ENCODE measurements at regions not wholly inside any gene's neighbourhood (a gene's known extent, or its start where the extent isn't known, plus 50 kb on each side); places are given as distances from the start of the nearest gene placed in this dataset.
"Not testable (repeated sequence)": the region's sequence is repeated elsewhere in the genome, so short reads cannot be mapped to it uniquely, and the experiment has no call there.

DNA sequence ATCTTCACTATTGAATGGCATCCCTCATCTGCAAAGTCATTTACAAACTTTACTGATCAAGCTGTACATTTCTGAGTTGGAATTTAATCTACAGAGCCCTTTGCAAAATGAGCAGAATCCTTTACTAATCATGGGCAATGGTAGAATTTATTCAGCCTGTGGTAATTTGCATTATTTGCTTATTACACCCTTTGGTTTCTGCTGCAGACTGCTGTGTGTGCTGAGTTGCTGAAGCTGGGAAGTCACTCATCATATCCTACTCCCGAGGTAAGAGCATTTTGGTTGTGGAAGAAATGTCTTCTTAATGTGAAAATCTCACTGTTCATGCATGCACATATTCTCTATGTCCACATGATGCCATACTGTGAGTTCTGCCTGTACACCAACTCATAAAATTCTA, 357.4 kb upstream of the SLC39A10 start:
- no peak for DNase-seq (ENCODE audit: extremely low read depth in 1 of 11, low read depth in 9 of 11, low spot score in 4 of 11)

DNA sequence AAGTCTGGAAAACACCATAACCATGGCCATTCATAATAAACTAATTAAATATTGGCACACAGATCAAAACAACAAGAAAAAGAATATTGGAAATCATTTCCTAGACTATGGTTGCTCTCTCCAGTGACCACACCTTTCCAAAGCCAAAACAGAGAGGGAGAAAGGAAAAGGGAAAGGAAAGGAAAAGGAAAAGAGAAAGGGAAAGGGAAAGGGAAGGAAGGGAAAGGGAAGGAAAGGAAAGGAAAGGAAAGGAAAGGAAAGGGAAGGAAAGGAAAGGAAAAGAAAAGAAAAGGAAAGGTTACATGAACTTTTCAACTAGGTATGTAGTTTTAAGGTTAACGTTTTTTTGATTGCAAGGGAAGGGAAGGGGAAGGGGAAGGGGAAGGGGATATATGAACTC, 360.5 kb upstream of the SLC39A10 start:
- no peak for DNase-seq (ENCODE audit: extremely low read depth in 1 of 11, low read depth in 9 of 11, low spot score in 4 of 11)

DNA sequence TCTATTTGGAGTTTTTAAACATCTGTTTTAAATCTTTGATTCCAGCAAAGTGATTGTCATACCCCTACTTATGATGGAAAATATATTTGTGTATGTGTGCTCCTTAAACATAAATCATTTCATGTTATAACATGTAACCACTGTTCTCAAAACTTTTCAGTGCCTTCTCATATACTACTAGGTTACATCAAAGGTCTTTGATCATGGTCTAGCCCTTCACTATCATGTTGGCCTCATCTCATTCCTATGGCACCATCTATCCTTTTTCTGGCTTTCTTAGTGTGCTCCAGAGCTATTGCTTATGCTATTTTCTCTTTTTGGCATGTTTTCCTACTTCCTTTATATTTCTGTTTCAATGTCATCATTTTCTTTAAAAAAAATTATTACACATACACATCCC, 367.9 kb upstream of the SLC39A10 start:
- DNase-seq (ENCODE audit: extremely low read depth in 1 of 11, low read depth in 9 of 11, low spot score in 4 of 11) = no peak

DNA sequence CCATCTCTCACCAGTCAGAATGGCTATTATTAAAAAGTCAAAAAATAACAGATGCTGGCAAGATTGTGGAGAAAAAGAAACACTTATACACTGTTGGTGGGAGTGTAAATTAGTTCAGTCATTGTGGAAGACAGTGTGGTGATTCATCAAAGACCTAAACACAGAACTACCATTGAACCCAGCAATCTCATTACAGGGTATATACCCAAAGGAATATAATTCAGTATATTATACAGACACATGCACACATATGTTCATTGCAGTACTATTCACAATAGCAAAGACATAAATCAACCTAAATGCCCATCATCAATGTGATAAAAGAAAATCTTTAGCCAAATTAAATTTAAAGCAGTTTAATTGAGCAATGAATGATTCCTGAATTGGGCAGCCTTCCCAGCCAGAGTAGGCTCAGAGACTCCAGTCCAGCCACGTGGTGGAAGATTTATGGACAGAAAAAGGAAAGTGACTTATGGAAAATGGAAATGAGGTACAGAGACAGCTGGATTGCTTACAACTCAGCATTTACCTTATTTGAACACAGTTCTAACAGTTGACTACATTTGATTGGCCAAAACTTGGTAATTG, 377.1 kb upstream of the SLC39A10 start:
- DNase-seq (ENCODE audit: extremely low read depth in 1 of 11, low read depth in 9 of 11, low spot score in 4 of 11) = no peak

DNA sequence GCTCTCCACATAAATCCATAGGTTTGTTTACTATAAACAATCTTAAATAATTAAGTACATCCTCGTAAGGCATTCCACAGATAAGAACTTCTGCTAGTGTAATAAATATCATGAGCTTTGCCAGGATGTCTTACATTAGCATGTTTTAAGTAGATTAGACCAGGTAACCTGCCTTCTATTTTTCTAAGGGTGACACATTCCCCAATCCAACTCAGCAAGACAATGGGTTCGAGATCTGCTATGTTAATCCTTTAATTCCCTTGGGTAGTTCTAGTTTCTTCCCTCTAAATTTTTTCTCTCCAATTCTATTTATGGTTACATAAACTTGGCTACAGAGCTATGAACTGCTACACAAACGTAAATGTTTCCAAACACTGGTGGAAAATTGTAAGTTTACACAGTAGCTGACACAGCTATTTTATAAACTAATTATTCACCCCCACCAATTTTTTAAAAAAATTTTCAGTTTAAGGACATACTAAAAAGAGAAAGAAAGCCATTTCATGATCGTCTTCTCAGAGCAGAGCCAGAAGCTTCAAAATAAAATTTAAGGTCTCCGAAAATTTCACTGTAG, 386.5 kb upstream of the SLC39A10 start:
- DNase-seq (ENCODE audit: extremely low read depth in 1 of 11, low read depth in 9 of 11, low spot score in 4 of 11) = no peak

DNA sequence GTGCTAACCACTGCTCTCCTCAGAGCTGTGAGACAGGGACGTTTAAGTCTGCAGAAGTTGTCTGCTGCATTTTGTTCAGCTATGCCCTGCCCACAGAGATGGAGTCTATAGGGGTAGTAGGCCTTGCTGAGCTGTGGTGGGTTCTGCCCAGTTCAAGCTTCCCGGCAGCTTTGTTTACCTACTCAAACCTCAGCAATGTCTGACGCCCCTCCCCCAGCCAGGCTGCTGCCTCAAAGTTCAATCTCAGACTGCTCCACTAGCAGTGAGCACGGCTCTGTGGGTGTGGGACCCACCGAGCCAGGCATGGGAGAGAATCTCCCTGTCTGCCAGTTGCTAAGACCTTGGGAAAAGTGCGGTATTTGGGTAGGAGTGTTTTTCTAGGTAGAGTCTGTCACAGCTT, 387.8 kb upstream of the SLC39A10 start:
- no peak for DNase-seq (ENCODE audit: extremely low read depth in 1 of 11, low read depth in 9 of 11, low spot score in 4 of 11)

DNA sequence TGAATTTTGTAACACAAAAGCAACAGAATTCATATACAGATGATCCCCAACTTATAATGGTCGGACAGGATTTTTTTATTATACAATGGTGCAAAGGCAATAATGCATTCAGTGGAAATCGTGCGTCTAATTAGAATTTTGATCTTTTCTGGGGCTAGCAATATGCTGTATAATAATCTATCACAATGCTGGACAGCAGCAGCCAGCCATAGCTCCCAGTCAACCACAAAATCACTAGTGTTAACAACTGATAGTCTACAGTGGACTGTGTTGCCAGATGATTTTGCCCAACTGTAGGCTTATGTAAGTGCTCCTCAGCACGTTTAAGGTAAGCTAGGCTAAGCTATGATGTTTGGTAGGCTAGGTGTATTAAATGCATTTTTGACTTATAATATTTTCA, 399.0 kb upstream of the SLC39A10 start:
- DNase-seq (ENCODE audit: extremely low read depth in 1 of 11, low read depth in 9 of 11, low spot score in 4 of 11) = no peak

DNA sequence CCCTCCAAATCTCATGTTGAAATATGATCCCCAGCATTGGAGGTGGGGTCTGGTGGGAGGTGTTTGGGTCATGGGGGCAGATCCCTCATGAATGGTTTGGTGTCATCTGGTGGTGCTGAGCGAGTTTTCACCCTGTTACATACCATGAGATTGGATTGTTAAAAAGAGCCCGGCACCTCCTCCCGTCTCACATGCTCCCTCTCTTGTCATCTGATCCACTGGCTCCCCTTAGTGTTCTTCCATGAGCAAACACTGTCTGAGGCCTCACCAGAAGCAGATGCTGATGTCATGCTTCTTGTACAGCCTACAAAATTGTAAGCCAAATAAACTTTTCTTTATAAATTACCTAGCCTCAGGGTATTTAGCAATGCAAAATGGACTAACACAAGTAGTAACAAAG, 405.0 kb upstream of the SLC39A10 start:
- no peak for DNase-seq (ENCODE audit: extremely low read depth in 1 of 11, low read depth in 9 of 11, low spot score in 4 of 11)

DNA sequence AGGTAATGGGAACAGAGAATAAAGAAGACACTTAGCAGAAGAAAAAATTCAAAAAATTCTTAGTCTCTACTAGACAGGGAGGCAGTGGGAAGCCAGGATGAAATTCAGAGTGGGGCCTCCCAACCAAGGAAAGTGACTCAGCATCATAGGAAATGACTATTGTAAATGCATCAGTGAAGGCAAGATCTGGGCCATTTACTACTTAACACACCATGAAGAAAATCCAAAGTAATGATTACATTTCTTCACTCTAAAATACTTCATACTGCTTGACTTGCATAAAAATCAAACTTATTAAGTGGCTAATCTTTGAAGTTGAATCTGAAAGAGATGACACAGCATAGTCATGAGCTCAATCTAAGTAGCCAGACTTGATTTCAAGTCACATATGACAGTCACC, 405.8 kb upstream of the SLC39A10 start:
- DNase-seq (ENCODE audit: extremely low read depth in 1 of 11, low read depth in 9 of 11, low spot score in 4 of 11) = no peak

DNA sequence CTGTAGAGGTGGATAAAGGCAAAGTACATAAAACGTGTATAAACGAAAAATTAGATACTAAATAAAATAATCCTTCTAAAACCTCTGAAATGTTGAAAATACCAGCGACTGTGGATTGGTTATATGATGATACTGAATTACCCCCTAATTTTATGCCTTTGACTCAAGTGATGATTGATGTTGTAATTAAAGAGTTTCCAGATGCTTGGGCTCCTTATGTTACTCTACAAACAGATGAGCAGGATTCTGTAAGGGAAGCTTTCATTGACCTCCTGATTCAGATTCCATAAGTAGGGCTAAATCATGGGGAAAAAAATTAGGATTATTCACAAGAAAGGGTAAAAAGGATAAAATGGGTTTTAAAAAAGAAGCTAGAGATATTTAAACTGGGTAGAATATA, 418.2 kb upstream of the SLC39A10 start:
- peak in 4 of 11 donors; percentile 1 to 25 (median 7) for DNase-seq (ENCODE audit: extremely low read depth in 1 of 11, low read depth in 9 of 11, low spot score in 4 of 11)

DNA sequence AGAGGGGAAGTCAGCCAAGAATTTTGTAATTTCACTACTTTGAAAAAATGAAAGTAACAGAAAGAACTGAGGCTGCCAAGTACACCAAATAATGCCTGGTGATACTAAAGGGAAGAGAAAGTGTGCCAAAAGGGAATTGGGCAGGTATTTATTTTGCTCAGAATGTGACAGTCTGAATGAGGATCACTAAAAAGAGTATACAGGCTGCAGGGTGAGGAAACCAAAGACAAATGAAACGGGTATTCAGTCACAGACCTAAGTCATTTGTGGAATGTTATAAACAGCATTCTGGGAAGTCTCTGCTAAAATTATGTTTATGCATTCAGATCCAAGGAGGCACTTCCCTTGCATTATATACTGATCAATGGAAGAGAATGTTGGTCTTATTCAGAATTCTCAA, 418.6 kb upstream of the SLC39A10 start:
- DNase-seq (ENCODE audit: extremely low read depth in 1 of 11, low read depth in 9 of 11, low spot score in 4 of 11) = no peak

DNA sequence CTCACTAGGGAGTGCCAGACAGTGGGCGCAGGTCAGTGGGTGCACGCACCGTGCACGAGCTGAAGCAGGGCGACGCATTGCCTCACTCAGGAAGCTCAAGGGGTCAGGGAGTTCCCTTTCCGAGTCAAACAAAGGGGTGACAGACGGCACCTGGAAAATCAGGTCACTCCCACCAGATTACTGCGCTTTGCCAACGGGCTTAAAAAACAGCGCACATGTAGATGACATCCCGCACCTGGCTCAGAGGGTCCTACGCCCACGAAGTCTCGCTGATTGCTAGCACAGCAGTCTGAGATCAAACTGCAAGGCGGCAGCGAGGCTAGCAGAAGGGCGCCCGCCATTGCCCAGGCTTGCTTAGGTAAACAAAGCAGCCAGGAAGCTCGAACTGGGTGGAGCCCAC, 428.5 kb upstream of the SLC39A10 start:
- DNase-seq (ENCODE audit: extremely low read depth in 1 of 11, low read depth in 9 of 11, low spot score in 4 of 11) = not testable (repeated sequence)

DNA sequence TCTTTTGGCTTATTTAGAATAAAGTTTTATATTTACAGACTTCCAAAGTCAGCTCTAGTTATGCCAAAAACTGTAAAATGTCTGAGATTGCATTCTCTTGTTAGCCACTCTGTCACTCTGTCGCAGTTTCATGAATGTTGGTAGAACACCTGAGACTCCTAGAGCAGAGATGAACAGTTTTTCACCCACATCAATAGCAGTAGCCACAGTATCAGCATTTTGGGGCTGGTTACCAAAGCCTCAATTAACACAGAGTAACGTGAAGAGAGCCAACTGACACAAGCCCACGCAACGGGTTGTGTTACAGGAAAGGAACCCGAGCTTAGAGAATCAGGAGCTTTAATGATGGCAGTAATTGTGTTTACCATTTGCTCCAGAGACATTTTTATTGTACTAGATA, 443.0 kb upstream of the SLC39A10 start:
- no peak for DNase-seq (ENCODE audit: extremely low read depth in 1 of 11, low read depth in 9 of 11, low spot score in 4 of 11)

DNA sequence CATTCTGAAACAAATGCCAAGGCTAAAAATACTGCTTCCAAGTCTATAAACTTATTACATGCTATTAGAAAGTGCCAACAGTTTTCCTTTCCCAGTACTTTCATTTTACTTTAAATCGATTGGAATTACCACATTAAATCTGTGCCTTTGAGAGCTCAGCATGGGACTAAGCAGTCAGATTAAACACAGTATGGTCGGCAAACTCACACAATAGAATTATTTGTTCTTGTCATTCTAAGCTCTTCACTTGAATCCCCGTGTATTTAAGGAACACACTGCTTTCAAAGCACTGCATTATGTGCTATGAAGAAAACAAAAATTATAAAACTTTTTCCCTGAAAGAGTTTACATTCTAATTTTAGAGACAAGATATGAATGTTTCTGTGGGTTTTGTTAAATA, 444.4 kb upstream of the SLC39A10 start:
- DNase-seq (ENCODE audit: extremely low read depth in 1 of 11, low read depth in 9 of 11, low spot score in 4 of 11) = no peak

DNA sequence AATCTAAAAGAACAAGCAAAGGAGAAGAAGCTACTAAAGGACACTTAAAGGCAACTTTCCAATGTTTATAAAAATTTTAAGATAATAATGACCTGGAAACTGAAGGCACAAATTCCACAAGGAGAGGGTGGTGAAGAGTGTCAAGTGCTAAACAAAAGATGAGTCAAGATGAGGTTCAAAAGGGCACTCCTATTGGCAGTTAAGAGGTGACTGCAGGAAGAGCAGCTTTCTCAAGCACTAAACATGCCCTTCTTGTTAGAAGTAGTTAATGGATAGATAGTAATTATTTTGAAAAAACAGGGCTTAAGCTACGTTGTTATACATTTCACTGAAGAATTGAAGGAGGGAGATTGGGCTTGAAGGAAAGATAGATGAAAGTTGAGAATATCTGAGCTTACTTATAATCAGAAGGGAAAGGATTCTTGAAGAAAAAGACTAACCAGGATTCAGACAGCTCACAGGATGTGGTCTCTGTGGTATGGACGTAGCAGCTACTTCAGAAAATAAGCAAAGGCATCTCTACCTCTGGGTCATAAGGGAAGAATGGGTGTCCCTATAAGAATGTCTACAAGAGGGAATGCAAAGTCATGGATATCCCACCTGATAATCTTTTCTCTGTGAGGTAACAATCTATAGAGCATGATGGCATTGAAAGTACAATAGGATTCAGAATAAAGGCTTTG, 454.7 kb upstream of the SLC39A10 start:
- DNase-seq (ENCODE audit: extremely low read depth in 1 of 11, low read depth in 9 of 11, low spot score in 4 of 11) = no peak

DNA sequence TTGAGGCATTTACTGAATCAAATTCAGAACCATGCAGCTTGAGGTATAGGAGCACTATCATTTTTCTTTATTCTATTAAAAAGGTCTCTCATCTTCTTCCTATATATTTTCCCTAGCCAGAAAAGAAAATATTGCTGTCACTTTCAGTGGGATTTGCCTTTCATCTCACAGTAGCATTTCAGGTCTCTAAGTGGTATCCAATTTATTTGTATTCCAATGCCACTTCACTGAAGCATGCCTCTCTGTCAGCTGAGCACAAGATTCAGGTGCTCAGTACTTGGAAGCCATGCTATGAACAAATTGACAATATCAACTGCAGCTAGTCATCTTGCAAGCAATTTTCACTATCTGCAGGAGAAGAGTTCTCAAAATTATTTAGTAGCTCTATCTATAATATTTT, 457.2 kb upstream of the SLC39A10 start:
- DNase-seq (ENCODE audit: extremely low read depth in 1 of 11, low read depth in 9 of 11, low spot score in 4 of 11) = no peak

DNA sequence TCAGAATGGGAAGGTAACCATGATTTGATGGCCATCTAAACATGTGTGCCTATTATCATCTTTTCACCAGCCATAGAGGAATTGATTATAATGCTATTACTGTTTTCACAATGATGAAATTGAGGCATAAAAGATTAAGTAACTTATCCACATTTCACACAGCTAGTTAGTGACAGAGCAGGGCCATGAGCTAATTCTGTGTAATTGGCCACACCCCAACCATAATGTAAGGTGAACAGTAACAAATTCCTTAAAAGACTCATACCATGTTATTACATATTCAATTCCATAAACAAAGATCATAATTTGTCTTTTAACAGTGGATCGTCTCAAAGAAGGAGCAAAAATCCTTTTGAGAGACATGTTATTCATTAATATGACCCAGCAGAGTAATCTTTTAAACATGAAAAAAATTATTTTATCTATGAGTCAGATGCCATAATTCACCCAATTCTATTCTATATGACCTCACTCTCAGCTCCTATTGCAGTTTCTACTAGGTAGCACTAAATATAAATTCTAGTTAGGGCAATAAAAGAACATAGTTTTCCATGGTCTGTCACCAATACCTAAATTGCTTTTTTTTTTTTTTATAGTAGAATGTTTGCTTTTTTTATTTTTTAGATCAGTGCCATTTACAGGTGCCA, 475.8 kb upstream of the SLC39A10 start:
- DNase-seq (ENCODE audit: extremely low read depth in 1 of 11, low read depth in 9 of 11, low spot score in 4 of 11) = no peak

DNA sequence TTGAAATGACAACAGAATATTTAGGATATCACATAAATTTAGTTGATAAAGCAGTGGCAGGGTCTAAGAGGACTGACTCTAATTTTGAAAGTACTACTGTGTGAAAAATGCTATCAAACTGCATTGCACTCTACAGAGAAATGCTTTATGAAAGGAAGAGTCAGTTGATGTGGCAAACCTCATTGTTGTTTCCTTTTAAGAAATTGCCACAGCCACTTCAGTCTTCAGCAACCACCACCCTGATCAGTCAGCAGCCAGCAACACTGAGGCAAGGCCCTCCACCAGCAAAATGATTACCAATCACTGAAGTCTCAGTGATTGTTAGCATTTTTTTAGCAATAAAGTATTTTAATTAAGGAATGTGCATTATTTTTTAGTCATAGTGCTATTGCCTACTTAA, 488.7 kb upstream of the SLC39A10 start:
- DNase-seq (ENCODE audit: extremely low read depth in 1 of 11, low read depth in 9 of 11, low spot score in 4 of 11) = no peak

DNA sequence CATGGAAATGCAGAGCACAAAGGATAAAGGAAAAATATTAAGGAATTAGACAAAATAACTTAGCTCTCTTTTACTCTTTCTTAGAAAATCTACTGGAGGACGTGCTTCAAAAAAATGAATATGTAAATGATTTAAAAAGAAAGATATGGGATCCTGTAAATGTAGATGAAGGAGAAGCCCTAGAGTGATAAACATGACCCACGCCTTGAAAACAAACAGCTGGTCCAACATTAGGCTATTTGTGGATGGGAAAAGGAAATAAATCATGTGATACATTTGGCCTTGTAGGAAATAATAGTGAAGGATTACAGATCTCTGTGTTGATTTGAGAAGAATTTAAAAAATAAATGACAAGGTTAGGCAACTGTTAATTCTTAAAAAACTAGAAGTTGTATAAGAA, 492.1 kb upstream of the SLC39A10 start:
- DNase-seq (ENCODE audit: extremely low read depth in 1 of 11, low read depth in 9 of 11, low spot score in 4 of 11) = no peak

DNA sequence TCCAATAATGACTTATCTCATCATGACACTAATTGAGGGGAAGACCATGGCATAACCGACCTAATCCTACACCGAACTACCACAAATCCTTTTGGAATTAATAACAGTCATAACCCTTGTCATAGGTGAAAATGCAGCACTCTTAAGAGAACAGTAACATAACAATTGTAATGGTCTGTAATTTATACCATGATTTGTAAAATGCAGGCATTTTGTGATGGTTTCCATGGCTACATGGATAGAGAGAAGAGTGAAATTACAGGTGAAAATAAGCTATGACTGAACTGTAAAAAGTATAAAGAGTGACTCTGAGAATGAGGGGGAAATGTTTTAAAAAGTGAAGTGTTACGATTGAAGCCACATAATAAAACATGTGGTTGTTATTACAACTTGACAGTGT, 494.1 kb upstream of the SLC39A10 start:
- no peak for DNase-seq (ENCODE audit: extremely low read depth in 1 of 11, low read depth in 9 of 11, low spot score in 4 of 11)

DNA sequence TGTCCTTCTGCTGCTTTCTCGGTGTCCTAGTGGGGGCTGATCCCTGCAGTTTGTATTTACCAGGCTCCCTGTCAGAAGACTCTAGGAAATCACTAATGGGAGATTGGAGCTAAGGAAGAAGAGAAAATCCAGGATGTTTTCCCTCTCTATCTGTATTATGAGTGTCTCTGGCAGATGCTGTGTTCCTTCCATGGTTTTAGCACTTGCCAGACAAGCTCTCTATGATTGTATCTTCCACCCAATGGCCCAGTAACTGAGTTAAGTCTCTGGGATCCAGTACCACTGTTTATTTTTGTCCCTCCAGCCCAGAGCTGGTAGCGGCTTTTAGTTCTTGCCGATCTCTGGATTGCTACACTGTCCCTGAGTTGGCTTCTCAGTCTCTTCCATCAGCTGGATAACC, 494.8 kb upstream of the SLC39A10 start:
- DNase-seq (ENCODE audit: extremely low read depth in 1 of 11, low read depth in 9 of 11, low spot score in 4 of 11) = no peak
